Liver (tissue), 7 donors: ENCODE measurements at regions not wholly inside any gene's neighbourhood (a gene's known extent, or its start where the extent isn't known, plus 50 kb on each side); places are given as distances from the start of the nearest gene placed in this dataset.

Source experiments
- DNase-seq: peaks from one replicate; pipeline ENCODE4 v3.0.0-alpha.2; 2017; ENCODE audit warnings: low spot score
- H3K27ac ChIP-seq, 2 donors: one replicate each; pipeline ENCODE4 v1.7.0; 2013; ENCODE audit warnings: inconsistent platforms in 2 of 2, low read length in 2 of 2, control low read depth in 1 of 2, low read depth in 1 of 2, mild to moderate bottlenecking in 1 of 2
- H3K27me3 ChIP-seq, 4 donors: one replicate each; pipeline versions ENCODE4 v1.6.1 to v1.7.0; 2013; ENCODE audit warnings: low read length in 3 of 4, inconsistent platforms in 1 of 4, mild to moderate bottlenecking in 1 of 4, moderate library complexity in 1 of 4; ENCODE audit not compliant: control insufficient read depth in 4 of 4, insufficient read depth in 4 of 4
- H3K36me3 ChIP-seq, 4 donors: one replicate each; pipeline versions ENCODE4 v1.6.1 to v1.7.0; 2013; ENCODE audit warnings: low read length in 3 of 4, mild to moderate bottlenecking in 3 of 4, low read depth in 1 of 4, moderate library complexity in 1 of 4; ENCODE audit not compliant: control insufficient read depth in 4 of 4, insufficient read depth in 3 of 4
- H3K4me1 ChIP-seq, 4 donors: one replicate each; pipeline versions ENCODE4 v1.6.1 to v1.7.0; 2013; ENCODE audit warnings: low read length in 3 of 4, mild to moderate bottlenecking in 3 of 4, moderate library complexity in 1 of 4; ENCODE audit not compliant: control insufficient read depth in 4 of 4, insufficient read depth in 4 of 4
- H3K4me3 ChIP-seq, 3 donors: one replicate each; pipeline versions ENCODE4 v1.6.1 to v1.7.0; 2013; ENCODE audit warnings: low read length in 3 of 3, control low read depth in 1 of 3, low read depth in 1 of 3, mild to moderate bottlenecking in 1 of 3
- H3K9ac ChIP-seq, 2 donors: one replicate each; pipeline ENCODE4 v1.7.0; 2013; ENCODE audit warnings: low read length in 2 of 2, mild to moderate bottlenecking in 2 of 2, moderate library complexity in 2 of 2, control low read depth in 1 of 2, low read depth in 1 of 2
- H3K9me3 ChIP-seq, 4 donors: one replicate each; pipeline versions ENCODE4 v1.6.1 to v1.7.0; 2013; ENCODE audit warnings: low read length in 3 of 4; ENCODE audit not compliant: control insufficient read depth in 4 of 4
- EGR1 ChIP-seq, 2 donors: IDR thresholded peaks; 2 replicates each; pipeline ENCODE4 v1.6.1; 2016 to 2018; ENCODE audit warnings: antibody characterized with exemption in 2 of 2, low read depth in 2 of 2
- FOXA1 ChIP-seq: IDR thresholded peaks from 2 replicates; pipeline ENCODE4 v1.6.1; 2016; ENCODE audit warnings: antibody characterized with exemption
- FOXA2 ChIP-seq: IDR thresholded peaks from 2 replicates; pipeline ENCODE4 v1.6.1; 2016; ENCODE audit warnings: antibody characterized with exemption
- JUND ChIP-seq, 2 donors: IDR thresholded peaks; 2 replicates each; pipeline ENCODE4 v1.6.1; 2016; ENCODE audit warnings: antibody characterized with exemption in 2 of 2
- RAD21 ChIP-seq, 2 donors: IDR thresholded peaks; 2 replicates each; pipeline ENCODE4 v1.6.1; 2016; ENCODE audit warnings: antibody characterized with exemption in 2 of 2, mild to moderate bottlenecking in 2 of 2
- RXRA ChIP-seq, 2 donors: IDR thresholded peaks; 2 replicates each; pipeline ENCODE4 v1.6.1; 2017 to 2018; ENCODE audit warnings: antibody characterized with exemption in 2 of 2, mild to moderate bottlenecking in 1 of 2
- TAF1 ChIP-seq: conservative IDR thresholded peaks from 2 replicates; pipeline ENCODE4 v1.6.1; 2016; ENCODE audit warnings: antibody characterized with exemption, mild to moderate bottlenecking
- WGBS: extraction: QIAGEN DNeasy Blood & Tissue Kit; methylation state at CpG from one replicate; pipeline ENCODE4 v1.1.7; 2013; 5-methylcytosine and 5-hydroxymethylcytosine counted together
- TF ChIP-seq, protein P1 (sequence below): IDR thresholded peaks from 2 replicates; pipeline ENCODE4 v1.6.1; 2016; ENCODE audit warnings: antibody characterized with exemption
- TF ChIP-seq, protein P2 (sequence below): IDR thresholded peaks from 2 replicates; pipeline ENCODE4 v1.6.1; 2016; ENCODE audit warnings: antibody characterized with exemption
- TF ChIP-seq, protein P3 (sequence below): IDR thresholded peaks from 2 replicates; pipeline ENCODE4 v1.6.1; 2016; ENCODE audit warnings: antibody characterized with exemption, mild to moderate bottlenecking
- TF ChIP-seq, protein P4 (sequence below): IDR thresholded peaks from 2 replicates; pipeline ENCODE4 v1.6.1; 2016; ENCODE audit warnings: antibody characterized with exemption
- donor health status: healthy.
- donor health status: healthy.
- donor health status: healthy.
- donor health status: healthy.

DNA sequence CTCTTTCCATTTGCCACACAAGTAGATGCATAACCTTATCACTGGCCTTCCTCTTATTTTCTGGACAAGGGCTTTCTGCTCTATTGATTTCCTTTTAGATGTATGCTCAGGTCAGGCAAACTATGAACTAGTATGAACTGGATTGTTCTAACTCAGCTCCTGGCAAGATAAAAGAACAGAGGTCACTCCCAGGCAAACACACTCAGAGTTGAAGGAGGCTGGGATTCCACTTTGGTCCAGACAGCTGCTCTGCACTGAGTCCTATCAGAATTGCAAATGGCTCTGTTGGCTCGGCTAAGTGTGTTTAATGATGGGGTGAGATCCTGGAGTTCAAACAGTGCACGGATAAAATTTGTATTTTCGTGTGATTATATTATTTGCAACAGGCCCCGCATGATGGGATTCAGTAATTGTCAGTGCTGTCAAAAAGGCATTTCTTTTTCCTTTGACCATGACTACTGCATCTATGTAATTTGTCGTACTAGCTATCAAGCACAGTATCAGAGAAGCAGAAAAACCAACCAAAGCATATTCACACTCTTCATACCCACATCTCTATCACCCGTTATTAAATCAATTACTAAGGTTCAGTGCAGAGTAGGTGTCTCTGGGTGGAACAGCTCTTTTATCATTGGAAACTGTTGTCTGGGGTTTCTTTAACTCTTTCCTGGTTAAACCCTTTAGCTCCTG lies 288.1 kb upstream of the PRKCQ start:
- DNase-seq: no peak
- TF ChIP-seq EGR1 (IDR thresholded peaks at IDR 0.05; ENCODE audit: low read depth in 2 of 2): no peak
- TF ChIP-seq, protein P1, sequence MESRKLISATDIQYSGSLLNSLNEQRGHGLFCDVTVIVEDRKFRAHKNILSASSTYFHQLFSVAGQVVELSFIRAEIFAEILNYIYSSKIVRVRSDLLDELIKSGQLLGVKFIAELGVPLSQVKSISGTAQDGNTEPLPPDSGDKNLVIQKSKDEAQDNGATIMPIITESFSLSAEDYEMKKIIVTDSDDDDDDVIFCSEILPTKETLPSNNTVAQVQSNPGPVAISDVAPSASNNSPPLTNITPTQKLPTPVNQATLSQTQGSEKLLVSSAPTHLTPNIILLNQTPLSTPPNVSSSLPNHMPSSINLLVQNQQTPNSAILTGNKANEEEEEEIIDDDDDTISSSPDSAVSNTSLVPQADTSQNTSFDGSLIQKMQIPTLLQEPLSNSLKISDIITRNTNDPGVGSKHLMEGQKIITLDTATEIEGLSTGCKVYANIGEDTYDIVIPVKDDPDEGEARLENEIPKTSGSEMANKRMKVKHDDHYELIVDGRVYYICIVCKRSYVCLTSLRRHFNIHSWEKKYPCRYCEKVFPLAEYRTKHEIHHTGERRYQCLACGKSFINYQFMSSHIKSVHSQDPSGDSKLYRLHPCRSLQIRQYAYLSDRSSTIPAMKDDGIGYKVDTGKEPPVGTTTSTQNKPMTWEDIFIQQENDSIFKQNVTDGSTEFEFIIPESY: no peak
- TF ChIP-seq, protein P2, sequence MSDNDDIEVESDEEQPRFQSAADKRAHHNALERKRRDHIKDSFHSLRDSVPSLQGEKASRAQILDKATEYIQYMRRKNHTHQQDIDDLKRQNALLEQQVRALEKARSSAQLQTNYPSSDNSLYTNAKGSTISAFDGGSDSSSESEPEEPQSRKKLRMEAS: no peak
- no peaks in the 10 kb centered on the region for H3K4me1 ChIP-seq
- no peaks in the 10 kb centered on the region for H3K27me3 ChIP-seq
- H3K9ac ChIP-seq: no peak overlapping the region
- 39% methylated on average over 6 of the region's 6 CpGs for WGBS
- H3K9me3 ChIP-seq: no peaks in the 10 kb centered on the region
- H3K27ac ChIP-seq: no peak overlapping the region
- H3K36me3 ChIP-seq: no peaks in the 10 kb centered on the region
- H3K4me3 ChIP-seq: no peak overlapping the region

DNA sequence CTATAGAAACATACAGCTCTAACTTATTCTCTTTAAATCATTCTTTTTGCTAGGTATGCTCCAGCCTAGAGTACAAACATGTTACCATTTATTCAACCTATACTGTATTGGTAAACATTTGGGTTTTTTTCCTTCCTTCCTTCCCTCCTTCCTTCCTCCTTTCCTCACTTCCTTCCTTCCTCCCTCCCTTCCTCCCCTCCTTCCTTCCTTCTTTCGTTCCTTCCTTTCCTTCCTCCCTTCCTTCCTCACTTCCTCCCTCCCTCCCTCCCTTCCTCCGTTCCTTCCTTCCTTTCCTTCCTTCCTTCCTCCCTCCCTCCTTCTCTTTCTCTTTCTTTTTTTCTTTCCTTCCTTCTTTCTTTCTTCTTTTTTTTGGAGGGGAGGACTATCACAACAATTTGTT lies 286.7 kb upstream of the PRKCQ start:
- DNase-seq: no peak
- H3K9me3 ChIP-seq: peaks cover 0 to 3% (median under 1%) of the 10 kb centered on the region in 4 donors
- H3K9ac ChIP-seq: no peak overlapping the region
- no peaks in the 10 kb centered on the region for H3K36me3 ChIP-seq
- WGBS: 72% methylated on average over 2 of the region's 2 CpGs
- no peak overlapping the region for H3K27ac ChIP-seq
- no peaks in the 10 kb centered on the region for H3K4me1 ChIP-seq
- no peak overlapping the region for H3K4me3 ChIP-seq
- H3K27me3 ChIP-seq: no peaks in the 10 kb centered on the region
- TF ChIP-seq, protein P3, sequence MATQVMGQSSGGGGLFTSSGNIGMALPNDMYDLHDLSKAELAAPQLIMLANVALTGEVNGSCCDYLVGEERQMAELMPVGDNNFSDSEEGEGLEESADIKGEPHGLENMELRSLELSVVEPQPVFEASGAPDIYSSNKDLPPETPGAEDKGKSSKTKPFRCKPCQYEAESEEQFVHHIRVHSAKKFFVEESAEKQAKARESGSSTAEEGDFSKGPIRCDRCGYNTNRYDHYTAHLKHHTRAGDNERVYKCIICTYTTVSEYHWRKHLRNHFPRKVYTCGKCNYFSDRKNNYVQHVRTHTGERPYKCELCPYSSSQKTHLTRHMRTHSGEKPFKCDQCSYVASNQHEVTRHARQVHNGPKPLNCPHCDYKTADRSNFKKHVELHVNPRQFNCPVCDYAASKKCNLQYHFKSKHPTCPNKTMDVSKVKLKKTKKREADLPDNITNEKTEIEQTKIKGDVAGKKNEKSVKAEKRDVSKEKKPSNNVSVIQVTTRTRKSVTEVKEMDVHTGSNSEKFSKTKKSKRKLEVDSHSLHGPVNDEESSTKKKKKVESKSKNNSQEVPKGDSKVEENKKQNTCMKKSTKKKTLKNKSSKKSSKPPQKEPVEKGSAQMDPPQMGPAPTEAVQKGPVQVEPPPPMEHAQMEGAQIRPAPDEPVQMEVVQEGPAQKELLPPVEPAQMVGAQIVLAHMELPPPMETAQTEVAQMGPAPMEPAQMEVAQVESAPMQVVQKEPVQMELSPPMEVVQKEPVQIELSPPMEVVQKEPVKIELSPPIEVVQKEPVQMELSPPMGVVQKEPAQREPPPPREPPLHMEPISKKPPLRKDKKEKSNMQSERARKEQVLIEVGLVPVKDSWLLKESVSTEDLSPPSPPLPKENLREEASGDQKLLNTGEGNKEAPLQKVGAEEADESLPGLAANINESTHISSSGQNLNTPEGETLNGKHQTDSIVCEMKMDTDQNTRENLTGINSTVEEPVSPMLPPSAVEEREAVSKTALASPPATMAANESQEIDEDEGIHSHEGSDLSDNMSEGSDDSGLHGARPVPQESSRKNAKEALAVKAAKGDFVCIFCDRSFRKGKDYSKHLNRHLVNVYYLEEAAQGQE: no peak
- TF ChIP-seq FOXA1: no peak
- no peak for TF ChIP-seq JUND (IDR thresholded peaks at IDR 0.05)
- TF ChIP-seq, protein P4, sequence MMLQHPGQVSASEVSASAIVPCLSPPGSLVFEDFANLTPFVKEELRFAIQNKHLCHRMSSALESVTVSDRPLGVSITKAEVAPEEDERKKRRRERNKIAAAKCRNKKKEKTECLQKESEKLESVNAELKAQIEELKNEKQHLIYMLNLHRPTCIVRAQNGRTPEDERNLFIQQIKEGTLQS: no peak
- no peak for TF ChIP-seq FOXA2
- TF ChIP-seq, protein P1: no peak
- TF ChIP-seq RXRA (IDR thresholded peaks at IDR 0.05): no peak
- TF ChIP-seq RAD21 (IDR thresholded peaks at IDR 0.05): no peak
- TF ChIP-seq TAF1: no peak
- no peak for TF ChIP-seq EGR1 (IDR thresholded peaks at IDR 0.05; ENCODE audit: low read depth in 2 of 2)
